ENCODE measurements at regions not wholly inside any gene's neighbourhood (a gene's known extent, or its start where the extent isn't known, plus 50 kb on each side); places are given as distances from the start of the nearest gene placed in this dataset.
"Not testable (repeated sequence)": the region's sequence is repeated elsewhere in the genome, so short reads cannot be mapped to it uniquely, and the experiment has no call there.

GRCh38 chr3:30539772-30540171, 66.6 kb upstream of the TGFBR2 start:
- DNase-seq = no peak

GRCh38 chr3:30541156-30541555, 65.2 kb upstream of the TGFBR2 start:
- not testable (repeated sequence) for DNase-seq

GRCh38 chr3:30542897-30543296, 63.5 kb upstream of the TGFBR2 start:
- DNase-seq = no peak

- DNase-seq = no peak
Observed at GRCh38 chr3:30544812-30545211, 61.6 kb upstream of the TGFBR2 start.

- DNase-seq = no peak
Observed at GRCh38 chr3:30546934-30547333, 59.5 kb upstream of the TGFBR2 start.

GRCh38 chr3:30547716-30548115, 58.7 kb upstream of the TGFBR2 start:
- DNase-seq = no peak

GRCh38 chr3:30548600-30548999, 57.8 kb upstream of the TGFBR2 start:
- no peak for DNase-seq

- DNase-seq = no peak
Observed at GRCh38 chr3:30549600-30549999, 56.8 kb upstream of the TGFBR2 start.

- no peak for DNase-seq
Observed at GRCh38 chr3:30550246-30550645, 56.2 kb upstream of the TGFBR2 start.

GRCh38 chr3:30551266-30551665, 55.1 kb upstream of the TGFBR2 start:
- DNase-seq = no peak

- DNase-seq = no peak
Observed at GRCh38 chr3:30551927-30552326, 54.5 kb upstream of the TGFBR2 start.

- DNase-seq = no peak
Observed at GRCh38 chr3:30553641-30554316, 52.6 kb upstream of the TGFBR2 start.

- DNase-seq = no peak
Observed at GRCh38 chr3:30554317-30554690, 52.1 kb upstream of the TGFBR2 start.

GRCh38 chr3:30555968-30556367, 50.4 kb upstream of the TGFBR2 start:
- no peak for DNase-seq
